ENCODE measurements at regions not wholly inside any gene's neighbourhood (a gene's known extent, or its start where the extent isn't known, plus 50 kb on each side); places are given as distances from the start of the nearest gene placed in this dataset.

DNA sequence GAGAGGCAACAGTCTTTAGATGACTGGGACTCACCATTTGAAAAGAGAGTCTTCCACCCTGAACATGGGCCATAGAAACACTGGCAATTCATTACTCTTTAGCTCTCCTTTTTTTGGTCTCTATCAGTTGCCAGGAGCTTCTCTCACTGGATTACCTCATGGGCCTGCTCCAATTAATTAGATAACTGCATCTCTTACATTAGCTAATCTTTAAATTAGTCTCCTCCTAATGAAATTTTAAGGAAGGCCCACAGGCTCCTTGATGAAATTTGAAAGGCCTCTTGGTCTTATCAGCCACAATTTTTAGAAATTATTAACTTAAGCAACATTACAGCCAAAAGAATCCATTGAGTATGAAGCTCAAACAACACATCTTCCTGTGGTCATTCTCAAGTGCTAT is 184.4 kb downstream of the UNC5CL start:
- no peak for TF ChIP-seq POLR2A (IDR thresholded peaks at IDR 0.05)
- TF ChIP-seq, protein P1, sequence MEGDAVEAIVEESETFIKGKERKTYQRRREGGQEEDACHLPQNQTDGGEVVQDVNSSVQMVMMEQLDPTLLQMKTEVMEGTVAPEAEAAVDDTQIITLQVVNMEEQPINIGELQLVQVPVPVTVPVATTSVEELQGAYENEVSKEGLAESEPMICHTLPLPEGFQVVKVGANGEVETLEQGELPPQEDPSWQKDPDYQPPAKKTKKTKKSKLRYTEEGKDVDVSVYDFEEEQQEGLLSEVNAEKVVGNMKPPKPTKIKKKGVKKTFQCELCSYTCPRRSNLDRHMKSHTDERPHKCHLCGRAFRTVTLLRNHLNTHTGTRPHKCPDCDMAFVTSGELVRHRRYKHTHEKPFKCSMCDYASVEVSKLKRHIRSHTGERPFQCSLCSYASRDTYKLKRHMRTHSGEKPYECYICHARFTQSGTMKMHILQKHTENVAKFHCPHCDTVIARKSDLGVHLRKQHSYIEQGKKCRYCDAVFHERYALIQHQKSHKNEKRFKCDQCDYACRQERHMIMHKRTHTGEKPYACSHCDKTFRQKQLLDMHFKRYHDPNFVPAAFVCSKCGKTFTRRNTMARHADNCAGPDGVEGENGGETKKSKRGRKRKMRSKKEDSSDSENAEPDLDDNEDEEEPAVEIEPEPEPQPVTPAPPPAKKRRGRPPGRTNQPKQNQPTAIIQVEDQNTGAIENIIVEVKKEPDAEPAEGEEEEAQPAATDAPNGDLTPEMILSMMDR (IDR thresholded peaks at IDR 0.05) = no peak
